NCI-H128 (cell line): ENCODE measurements at regions not wholly inside any gene's neighbourhood (a gene's known extent, or its start where the extent isn't known, plus 50 kb on each side); places are given as distances from the start of the nearest gene placed in this dataset.
"Not testable (repeated sequence)": the region's sequence is repeated elsewhere in the genome, so short reads cannot be mapped to it uniquely, and the experiment has no call there.

Source experiments
- DNase-seq: peaks from one replicate; lab custom pipeline; 2025; ENCODE audit not compliant: unreplicated experiment; lab: John Stamatoyannopoulos, UW

- no peak for DNase-seq
Measured at GRCh38 chr4:126396703-126397102, 1081.9 kb downstream of the FAT4 start.

- no peak for DNase-seq
Measured at GRCh38 chr4:126404549-126404948, 1089.8 kb downstream of the FAT4 start.

- DNase-seq: no peak
Measured at GRCh38 chr4:126405369-126405982, 1090.7 kb downstream of the FAT4 start.

- no peak for DNase-seq
Measured at GRCh38 chr4:126409746-126410145, 1095.0 kb downstream of the FAT4 start.

- DNase-seq: no peak
Measured at GRCh38 chr4:126411047-126411446, 1096.3 kb downstream of the FAT4 start.

GRCh38 chr4:126412310-126412709, 1097.6 kb downstream of the FAT4 start:
- not testable (repeated sequence) for DNase-seq

GRCh38 chr4:126414741-126415140, 1100.0 kb downstream of the FAT4 start:
- DNase-seq: no peak

GRCh38 chr4:126419266-126419665, 1104.5 kb downstream of the FAT4 start:
- DNase-seq: no peak

- DNase-seq: no peak
Measured at GRCh38 chr4:126427853-126428252, 1113.1 kb downstream of the FAT4 start.

- no peak for DNase-seq
Measured at GRCh38 chr4:126431049-126431448, 1116.3 kb downstream of the FAT4 start.

- no peak for DNase-seq
Measured at GRCh38 chr4:126435491-126435890, 1120.7 kb downstream of the FAT4 start.

- no peak for DNase-seq
Measured at GRCh38 chr4:126440297-126440696, 1125.5 kb downstream of the FAT4 start.

- DNase-seq: no peak
Measured at GRCh38 chr4:126441173-126442035, 1126.6 kb downstream of the FAT4 start.

- no peak for DNase-seq
Measured at GRCh38 chr4:126445596-126445995, 1130.8 kb downstream of the FAT4 start.

- no peak for DNase-seq
Measured at GRCh38 chr4:126446917-126447316, 1132.2 kb downstream of the FAT4 start.

- DNase-seq: no peak
Measured at GRCh38 chr4:126448086-126448845, 1133.5 kb downstream of the FAT4 start.

GRCh38 chr4:126451237-126451873, 1136.6 kb downstream of the FAT4 start:
- DNase-seq: no peak

- no peak for DNase-seq
Measured at GRCh38 chr4:126455865-126456264, 1141.1 kb downstream of the FAT4 start.

- DNase-seq: no peak
Measured at GRCh38 chr4:126458993-126459392, 1144.2 kb downstream of the FAT4 start.

- DNase-seq: no peak
Measured at GRCh38 chr4:126465341-126465740, 1150.6 kb downstream of the FAT4 start.

GRCh38 chr4:126466848-126467247, 1152.1 kb downstream of the FAT4 start:
- DNase-seq: no peak
